NCI-H460 (cell line): ENCODE measurements at regions not wholly inside any gene's neighbourhood (a gene's known extent, or its start where the extent isn't known, plus 50 kb on each side); places are given as distances from the start of the nearest gene placed in this dataset.
"Not testable (repeated sequence)": the region's sequence is repeated elsewhere in the genome, so short reads cannot be mapped to it uniquely, and the experiment has no call there.

Source experiments
- DNase-seq: peaks from one replicate; pipeline ENCODE4 v3.0.0-alpha.2; 2016; ENCODE audit warnings: low read depth; ENCODE audit errors: extremely low read depth

DNA sequence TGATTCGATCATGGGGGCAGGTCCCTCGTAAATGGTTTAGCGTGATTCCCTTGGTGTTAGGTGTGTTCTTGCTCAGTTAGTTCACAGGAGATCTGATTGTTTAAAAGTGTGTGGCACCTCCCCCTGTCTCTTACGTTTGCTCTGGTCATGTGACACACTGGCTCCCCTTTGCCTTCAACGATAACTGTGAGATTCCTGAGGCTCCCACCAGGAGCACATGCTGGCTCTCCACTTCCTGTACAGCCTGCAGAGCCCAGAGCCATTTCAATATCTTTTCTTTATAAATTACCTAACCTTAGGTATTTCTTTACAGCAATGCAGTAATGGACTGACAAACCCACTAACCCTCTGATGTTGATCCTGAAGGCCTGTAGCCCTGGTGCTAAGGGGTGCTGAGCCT, 141.9 kb downstream of the FCRL5 start:
- DNase-seq, result no peak

DNA sequence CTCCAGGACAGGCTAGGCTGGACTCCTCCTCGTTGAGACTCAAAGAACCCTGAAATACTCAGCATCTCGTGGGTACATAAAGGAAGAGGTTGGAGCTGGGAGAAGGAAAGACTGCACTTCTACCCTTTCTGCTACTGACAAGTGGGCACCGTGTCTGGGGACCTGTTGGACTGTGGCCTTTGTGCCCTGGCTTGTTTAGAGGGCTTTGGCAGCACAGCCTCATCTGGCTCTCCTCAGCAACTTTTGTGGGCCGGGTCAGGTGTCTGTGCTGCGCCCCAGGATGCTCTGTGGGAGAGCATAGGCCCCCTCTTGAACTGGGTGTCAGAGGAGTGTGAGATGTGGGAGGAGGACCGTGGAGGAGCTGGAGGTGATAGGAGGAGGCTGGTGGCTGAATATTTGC, 142.4 kb downstream of the FCRL5 start:
- no peak for DNase-seq

DNA sequence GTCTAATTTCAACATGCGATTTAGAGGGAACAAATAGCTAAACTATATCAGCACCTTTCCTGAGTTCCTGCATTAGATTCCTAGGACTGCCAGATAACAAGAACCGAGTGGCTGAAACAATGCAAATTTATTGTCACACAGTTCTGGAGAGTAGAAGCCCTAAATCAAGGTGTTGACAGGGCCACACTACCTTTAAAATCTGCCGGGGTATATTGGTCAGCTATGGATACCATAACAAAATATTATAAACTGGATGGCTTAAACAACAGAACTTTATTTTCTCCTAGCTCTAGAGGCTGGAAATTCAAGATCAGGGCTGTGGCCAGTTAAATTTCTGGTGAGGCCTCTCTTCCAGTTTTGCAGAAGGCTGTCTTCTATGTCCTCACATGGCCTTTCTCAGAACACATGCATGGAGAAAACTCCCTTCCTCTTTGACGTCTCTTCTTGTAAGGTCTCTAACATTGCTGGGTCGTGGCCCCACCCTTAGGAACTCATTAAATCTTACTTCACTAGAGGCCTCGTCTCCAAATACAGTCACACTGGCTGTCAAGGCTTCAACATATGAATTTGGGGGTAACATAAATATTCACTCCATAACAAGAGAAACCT, 144.3 kb downstream of the FCRL5 start:
- no peak for DNase-seq

DNA sequence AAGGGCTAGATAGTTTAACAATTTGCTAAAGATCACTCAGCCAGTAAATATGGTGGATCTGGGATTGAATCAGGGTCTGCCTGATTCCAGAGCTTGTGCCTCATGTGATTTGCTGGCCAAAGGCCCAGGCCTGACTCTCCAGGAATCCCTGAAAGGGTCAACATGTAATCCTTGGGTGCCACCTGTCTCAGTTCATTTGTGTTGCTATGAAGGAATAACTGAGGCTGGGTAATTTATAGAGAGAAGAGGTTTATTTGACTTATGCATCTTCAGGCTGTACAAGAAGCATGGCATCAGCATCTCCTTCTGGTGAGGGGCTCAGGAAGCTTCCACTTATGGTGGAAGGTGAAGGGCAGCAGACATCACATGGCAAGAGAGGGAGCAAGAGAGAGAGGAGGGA, 144.9 kb downstream of the FCRL5 start:
- no peak for DNase-seq

DNA sequence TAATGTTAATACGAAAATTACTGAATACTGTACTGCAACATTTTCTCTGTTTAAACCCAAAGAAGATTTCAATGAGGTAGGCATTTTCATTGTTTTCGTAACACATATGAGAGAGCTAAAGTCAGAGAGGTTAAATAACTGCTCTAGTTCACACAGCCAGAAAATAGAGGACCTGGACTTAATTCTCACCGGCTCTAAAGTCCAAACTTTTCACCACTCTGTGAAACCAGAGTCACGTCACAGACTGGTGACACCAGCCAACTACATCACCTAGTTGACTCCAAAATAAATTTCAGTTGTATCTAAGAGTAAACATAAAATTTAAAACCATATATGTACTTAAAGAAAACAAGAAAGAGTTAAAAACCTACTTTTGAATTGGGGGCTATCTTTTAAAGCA, 146.7 kb downstream of the FCRL5 start:
- DNase-seq, result no peak

DNA sequence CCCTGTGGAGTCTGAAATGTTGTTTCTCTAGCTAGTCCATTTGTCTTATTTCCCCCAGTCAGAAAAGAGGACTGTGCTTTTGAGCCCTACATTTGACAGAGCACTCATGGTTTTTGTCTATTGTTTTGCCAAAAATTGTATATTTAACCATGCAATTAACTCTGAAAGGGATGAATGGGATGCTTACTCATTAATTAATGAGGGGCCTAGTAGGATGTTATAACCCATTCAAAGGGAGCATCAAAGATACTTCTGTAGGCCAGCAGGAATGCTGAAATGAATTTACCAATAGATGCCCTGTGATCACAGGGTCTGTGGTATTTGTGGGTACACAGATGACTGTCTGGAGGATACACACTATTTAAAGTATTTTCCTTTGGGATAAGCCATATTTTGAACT, 147.7 kb downstream of the FCRL5 start:
- DNase-seq, result no peak

DNA sequence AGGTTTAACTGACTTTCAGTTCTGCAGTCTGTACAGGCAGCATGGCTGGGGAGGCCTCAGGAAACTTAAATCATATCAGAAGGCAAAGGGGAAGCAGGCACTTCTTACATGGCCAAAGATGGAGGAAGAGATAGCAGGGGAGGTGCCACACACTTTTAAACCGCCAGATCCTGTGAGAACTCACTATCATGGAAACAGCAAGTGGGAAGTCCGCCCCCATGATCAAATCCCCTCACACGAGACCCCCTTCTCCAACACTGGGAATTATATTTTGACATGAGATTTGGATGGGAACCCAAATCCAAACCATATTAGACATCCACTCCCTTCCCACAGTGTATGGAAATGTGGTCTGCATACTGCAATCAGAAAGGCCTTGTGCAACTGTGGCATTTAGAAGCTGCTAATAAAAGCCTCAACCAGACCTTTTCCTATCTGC, 148.2 kb downstream of the FCRL5 start:
- DNase-seq, result no peak

DNA sequence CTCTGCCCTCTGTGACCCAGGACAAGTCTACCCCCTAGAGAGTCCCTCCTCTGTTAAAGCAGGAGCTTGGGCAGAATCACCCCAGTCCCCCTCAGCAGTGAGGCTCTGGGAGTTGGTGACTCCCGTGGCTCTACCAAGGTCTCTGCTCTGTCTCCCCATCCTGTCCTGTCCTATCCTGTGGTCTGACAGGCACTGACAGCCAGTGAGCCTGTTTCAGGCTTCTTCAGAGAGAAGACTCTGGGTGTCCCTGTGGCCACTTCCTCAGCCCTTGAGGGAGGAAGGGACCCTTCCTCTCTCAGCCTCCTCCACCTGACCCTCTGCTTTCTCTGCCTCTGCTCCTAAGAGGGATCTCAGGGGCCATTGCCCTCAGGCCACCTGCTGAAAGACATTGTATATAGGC, 148.7 kb downstream of the FCRL5 start:
- DNase-seq, result no peak

DNA sequence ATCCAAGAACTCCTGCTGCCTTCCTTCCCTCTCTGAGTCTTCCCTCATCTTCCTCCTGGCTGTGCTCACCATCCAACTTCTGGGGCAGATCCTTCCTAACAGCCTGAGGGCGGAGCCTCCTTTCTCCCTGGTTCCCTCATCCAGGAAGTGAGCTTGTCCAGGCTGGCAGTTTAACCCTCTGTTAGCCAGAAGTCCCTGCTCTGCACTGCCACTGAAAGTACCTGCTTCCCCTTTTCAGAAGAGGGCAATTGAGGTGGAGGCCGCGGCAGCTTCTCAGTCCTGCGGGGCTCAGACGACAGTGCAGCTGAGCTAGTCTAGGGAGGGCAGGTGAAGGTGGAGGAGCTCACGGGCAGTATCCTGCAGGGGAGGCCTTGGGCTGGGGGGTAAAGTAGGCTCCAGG, 149.1 kb downstream of the FCRL5 start:
- no peak for DNase-seq

DNA sequence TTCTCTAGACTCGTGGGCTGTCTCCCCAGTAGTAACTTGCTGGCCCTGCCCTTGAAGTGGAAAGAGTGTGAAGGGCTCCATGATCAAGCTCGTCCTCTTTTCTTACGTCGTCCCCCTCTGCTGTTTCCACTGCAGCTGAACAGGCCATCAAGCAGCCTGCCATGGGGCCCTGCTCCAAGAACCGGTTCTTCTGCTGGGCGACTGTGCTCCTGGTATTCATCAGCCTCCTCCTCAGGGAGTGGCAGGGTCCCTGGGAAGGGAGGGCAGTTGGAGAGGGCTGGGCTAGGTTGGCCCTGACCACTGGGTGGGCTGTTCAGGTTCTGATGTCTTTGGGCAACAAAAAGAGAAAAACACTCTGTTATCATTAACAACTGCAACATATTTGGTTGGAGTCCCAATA, 151.5 kb downstream of the FCRL5 start:
- no peak for DNase-seq

DNA sequence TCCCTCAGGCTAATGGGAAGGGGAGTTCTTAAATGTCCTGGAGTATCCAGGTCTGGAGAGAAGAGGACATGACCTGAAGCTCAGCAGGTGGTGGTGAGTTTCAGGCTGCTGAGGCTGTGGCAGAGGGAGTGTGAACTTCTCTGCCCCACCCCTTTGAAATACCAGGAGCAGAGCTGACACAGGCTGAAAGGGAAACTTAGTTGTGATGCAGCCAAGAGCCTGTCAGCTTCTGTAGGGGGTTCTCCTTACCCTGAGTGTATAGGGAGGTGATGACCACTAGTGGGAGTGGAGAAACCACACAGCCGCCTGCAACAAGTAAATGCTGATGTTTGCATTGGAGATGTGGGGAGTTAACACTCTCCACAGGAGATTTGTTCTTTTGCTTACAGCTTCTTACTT, 152.3 kb downstream of the FCRL5 start:
- no peak for DNase-seq

DNA sequence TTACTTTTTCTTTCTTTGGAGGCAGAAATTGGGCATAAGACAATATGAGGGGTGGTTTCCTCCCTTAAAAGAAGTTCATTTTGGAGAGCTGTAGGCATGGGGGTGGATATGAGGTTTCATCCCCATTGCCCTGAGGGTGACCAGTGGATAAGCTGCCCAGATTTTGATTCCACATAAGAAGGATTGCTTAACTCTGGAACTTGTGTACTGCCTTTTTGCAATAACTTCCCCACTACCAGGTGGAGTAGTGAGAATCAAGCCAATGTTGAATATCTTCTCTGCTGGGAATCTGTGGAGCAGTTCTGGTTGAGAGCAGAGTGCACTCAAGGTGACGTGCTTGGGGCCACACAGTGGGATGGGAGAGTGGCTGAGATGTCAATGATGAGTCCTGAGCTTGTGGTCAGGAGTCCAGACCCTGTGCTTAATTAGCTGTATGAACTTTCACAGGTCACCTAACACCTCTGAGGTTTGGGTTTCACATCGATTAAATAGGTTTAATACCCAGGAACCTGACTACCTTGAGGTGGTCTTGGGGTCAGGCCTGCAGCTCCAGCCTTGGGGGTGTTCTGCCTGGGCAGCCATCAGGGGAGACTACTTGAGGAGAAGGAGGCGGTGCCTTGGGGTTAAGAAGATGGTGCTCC, 152.9 kb downstream of the FCRL5 start:
- no peak for DNase-seq

DNA sequence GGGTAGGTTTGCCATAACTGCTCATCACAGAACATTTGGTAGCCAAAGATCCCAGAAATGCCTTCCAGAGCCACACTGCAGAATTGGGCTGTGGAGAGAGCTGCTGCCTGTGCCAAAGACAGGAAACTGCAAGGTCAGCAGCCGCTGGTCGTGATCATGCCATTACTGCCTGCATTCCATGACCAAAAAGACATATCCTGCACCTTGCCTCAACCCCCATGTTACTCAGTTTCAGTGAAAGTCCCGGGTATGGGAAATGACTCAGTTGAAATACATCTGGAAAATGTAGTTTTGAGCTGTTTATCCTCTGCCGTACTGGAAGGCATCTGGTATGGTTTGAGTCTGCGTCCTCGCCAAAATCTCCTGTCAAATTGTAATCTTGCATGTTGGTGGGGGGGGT, 161.7 kb downstream of the FCRL5 start:
- no peak for DNase-seq

DNA sequence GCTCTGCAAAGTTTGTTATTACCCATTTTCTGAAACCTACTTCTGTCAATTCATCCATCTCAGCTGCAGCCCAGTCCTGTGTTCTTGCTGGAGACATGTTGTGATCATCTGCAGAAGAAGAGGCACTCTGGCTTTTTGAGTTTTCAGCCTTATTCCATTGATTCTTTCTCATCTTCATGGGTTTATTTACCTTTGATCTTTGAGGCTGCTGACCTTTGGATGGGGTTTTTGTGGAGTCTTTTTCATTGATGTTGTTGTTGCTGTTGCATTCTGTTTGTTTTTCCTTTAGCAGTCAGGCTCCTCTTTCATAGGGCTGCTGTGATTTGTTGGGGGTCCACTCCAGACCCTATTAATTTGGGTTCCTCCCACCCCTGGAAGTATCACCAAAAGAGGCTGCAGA, 164.3 kb downstream of the FCRL5 start:
- DNase-seq, result no peak

DNA sequence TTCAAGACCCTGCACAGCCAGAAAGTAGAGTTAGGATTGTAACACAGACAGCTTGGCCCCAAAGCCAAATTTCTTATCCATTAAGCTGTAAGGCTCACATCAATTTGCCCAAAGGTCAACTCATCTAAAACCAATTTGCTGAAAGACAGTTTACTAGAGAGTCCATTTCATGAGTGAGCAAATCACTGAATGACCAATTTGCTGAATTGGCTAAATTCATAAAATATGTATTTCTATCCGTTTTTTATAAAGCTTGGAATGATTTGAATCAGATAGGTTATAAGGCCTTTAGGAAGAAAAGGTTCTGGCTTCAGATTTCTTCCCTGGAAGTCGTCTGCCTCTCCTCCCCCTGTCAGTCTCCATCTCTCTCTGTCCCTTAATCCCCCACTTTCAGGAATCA, 168.1 kb downstream of the FCRL5 start:
- no peak for DNase-seq

DNA sequence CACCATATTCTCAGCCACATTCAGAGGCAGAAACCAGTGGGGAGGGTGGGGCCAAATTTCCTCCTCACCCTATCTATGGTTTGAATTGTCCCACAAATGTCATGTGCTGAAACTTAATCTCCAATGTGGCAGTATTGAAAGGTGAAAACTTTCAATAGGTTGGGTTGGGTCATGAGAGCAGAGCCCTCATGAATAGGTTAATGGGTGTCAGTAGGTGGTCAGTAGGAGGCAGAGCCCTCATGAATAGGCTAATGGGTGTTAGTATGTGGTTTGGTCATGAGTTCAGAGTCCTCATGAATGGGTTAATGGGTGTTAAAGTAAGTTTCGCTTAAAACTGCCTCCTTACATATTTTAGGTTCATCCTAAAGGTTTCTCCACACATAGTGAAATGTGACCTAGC, 170.0 kb downstream of the FCRL5 start:
- no peak for DNase-seq

DNA sequence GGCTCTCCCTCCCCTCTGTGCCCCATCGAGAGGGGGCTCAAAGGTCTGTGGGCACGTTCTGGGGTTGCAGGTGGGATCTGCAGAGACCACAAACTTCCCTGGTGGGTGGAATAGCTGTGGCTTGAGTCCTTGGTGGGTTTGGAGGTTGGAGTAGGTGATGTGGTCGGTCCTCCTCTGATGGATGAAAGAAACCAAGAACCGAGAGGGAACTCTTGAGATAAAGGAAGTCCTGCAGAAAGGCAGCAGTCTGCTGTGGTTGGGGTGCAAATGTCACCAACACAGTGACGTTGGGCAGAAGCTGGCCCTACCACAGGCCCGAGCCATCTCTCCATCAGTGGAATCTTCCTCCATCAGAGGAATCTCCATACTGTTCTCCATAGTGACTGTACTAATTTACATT, 171.8 kb downstream of the FCRL5 start:
- no peak for DNase-seq

DNA sequence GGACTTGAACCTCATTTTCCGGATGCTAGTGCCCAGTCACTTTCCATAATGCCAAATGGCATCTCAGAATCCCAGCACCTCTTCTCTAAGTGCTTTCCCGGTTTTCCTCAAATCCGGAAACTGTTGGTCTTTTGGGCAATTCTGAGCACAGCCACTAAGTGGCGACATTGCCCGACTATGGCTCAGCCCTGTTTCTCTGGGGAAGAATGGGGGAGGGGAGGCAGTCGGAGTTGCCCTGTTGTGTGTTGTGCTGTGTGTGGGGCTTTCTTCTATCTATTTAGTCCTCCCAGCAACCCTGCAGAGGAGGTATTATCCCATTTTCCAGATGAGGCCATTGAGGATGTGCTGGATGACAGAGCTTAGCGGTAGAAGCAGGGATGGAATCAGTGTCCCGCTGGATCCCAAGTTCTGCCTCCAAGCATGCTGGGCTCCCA, 175.0 kb downstream of the FCRL5 start:
- peak; percentile 56 for DNase-seq

DNA sequence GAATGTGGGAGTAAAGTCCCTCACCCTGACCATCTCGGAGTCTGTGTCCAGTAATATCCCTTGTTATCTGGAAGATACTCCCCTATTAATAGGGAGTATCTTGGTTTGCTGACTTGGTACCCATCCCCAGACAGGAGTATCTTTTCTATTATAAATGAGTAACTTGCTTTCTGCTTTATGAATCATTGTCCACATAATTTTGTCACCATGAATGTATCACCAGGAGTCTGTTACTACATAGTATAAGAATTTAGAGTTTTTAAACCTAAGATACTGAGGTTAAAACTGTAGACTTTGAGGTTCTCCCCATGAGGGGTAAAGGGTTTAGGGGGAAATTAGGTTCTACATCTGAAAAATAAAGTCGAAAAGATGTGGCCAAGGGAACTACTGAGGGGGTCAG, 175.6 kb downstream of the FCRL5 start:
- no peak for DNase-seq

DNA sequence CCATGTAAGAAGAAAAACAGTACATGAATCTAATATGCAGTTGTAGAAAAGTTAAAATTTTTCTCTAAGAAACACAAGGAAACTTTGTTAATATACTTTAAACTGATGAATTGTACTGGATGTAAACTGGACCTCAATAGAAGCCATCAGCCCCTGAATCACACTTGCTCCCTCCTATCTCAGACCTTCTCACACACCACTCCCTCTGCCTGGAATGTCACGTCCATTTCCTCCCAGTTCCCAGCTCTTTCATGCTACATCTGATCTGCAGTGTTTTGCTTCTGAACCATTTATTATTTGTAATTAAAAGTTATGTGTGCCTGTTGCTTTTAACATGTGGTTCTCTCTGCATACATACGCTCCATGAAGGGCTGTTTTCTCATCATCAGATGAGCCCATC, 180.0 kb downstream of the FCRL5 start:
- DNase-seq, result not testable (repeated sequence)

DNA sequence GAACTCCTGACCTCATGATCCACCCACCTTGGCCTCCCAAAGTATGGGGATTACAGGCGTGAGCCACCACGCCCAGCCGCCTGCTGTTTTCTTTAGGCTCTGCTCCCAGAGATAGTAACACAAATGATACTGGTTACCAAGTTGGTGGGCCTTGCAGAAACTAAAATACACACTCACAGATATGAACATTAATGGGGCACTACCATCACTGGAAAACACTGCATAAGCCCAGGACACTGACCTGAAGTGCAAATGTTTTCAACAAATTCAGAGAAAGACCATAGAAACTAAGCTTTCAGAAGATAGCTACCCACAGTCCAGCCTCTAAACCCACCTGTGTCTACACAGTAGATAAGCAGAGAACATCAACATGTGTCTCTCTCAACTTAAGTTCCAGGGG, 180.5 kb downstream of the FCRL5 start:
- DNase-seq, result no peak

DNA sequence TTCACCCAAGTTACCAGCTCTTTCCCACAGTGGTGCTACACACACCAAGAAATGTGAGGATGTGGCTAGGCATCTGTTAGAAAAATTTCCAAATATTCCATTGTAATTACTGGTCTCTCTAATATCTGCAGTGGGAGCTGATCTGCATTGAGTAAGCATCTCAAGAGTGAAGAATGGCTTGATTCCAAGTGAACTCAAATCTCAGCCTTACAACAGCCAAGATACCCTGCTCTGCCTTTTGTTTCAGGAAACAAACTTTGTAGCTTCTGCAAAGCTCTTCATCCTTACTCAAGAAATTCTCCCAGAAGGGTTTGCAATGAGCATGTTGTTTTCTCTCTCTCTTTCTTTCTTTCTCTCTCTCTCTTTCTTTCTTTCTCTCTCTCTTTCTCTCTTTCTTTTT, 181.1 kb downstream of the FCRL5 start:
- no peak for DNase-seq

DNA sequence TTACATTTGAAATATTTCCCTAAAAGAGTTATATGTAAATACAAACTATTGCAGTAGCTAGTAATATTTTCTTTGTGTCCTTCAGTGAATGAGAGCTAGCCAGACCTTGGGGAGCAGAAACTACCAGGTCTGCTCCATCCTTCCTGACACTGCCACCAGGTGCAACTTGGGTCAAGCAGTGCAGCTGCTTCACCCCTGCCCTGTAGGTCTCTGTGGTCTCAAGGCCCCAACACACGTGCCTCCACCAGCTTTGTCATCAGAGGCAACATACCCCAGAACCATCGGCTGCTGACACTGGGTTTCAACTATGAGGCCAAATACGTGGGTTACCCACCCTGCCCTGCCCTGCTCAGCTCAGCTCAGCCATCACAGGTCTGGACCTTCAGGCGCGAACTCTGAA, 181.6 kb downstream of the FCRL5 start:
- no peak for DNase-seq
